GM12865 (cell line): ENCODE measurements at regions not wholly inside any gene's neighbourhood (a gene's known extent, or its start where the extent isn't known, plus 50 kb on each side); places are given as distances from the start of the nearest gene placed in this dataset.
"Not testable (repeated sequence)": the region's sequence is repeated elsewhere in the genome, so short reads cannot be mapped to it uniquely, and the experiment has no call there.

Experiments used
- DNase-seq: peaks from one replicate; pipeline ENCODE4 v3.0.0; 2010; ENCODE audit warnings: low read depth
- H3K4me3 ChIP-seq: 2 replicates; pipeline ENCODE4 v1.5.1; 2011; ENCODE audit warnings: mild to moderate bottlenecking, low read depth, low read length, control low read depth
- TF ChIP-seq, protein P1 (sequence below): IDR thresholded peaks from 2 replicates; pipeline ENCODE4 v1.5.1; 2011; ENCODE audit warnings: low read length, control low read depth, low read depth, inconsistent platforms; ENCODE audit not compliant: insufficient read depth; ENCODE audit errors: missing control alignments

DNA sequence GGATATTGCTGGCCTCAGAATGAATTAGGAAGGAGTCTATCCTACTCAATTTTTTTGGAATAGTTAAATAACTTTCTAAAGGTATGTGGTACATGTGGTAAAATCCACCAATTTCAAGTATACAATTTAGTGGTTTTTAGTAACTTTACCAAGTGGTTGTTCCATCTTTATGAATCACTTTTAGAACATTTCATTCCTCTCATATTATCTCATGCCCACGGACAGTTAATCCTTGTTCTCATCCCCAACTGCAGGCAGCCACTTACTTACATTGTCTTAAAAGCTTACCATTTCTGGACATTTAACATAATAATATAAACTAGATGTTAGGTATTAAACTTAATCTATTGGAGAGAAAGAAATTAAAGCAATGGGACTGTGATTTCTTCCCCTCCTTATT, 146.3 kb upstream of the ZC3H15 start:
- TF ChIP-seq, protein P1, sequence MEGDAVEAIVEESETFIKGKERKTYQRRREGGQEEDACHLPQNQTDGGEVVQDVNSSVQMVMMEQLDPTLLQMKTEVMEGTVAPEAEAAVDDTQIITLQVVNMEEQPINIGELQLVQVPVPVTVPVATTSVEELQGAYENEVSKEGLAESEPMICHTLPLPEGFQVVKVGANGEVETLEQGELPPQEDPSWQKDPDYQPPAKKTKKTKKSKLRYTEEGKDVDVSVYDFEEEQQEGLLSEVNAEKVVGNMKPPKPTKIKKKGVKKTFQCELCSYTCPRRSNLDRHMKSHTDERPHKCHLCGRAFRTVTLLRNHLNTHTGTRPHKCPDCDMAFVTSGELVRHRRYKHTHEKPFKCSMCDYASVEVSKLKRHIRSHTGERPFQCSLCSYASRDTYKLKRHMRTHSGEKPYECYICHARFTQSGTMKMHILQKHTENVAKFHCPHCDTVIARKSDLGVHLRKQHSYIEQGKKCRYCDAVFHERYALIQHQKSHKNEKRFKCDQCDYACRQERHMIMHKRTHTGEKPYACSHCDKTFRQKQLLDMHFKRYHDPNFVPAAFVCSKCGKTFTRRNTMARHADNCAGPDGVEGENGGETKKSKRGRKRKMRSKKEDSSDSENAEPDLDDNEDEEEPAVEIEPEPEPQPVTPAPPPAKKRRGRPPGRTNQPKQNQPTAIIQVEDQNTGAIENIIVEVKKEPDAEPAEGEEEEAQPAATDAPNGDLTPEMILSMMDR = no peak
- no peak overlapping the region for H3K4me3 ChIP-seq
- DNase-seq = no peak

DNA sequence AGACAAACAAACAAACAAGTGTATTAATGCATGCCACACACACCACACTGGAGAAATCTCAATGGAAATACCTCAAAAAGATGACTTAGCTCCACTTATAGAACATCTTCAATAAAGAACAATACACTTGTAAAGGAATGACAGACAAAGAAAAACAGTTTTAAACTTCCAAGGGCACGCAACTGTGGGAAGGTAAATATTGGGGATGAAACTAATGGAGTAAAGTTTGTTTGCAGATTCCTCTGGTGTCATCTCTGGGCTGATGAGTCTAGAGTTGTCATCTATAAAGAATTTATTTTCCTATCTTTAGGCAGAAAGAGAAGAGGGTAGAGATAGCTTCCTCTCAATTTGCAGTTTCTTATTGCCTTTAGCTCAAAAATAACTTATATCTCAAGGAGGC, 144.0 kb upstream of the ZC3H15 start:
- TF ChIP-seq, protein P1 = no peak

DNA sequence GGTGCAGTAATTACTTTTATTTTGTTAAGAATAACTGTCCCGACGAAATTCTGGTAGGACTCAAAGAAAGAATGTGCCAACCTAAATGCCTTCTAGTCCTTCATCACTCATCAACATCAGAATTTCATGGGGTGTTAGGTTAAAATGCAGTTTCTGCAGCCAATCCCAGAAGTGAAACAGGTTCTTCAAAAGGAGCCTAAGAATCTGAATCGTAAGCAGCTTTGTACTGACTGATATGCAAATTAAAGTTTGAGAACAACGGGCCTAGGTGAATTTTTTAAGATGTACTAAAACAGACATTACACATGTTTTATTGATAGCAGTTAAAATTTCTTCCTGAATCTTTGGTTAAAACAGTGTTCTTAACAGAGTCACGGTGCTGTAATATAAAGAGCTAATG, 140.3 kb upstream of the ZC3H15 start:
- TF ChIP-seq, protein P1 = no peak
- no peak overlapping the region for H3K4me3 ChIP-seq
- DNase-seq = no peak

More for the DNA sequence above, 144.0 kb upstream of the ZC3H15 start:
- no peak for DNase-seq
- no peak overlapping the region for H3K4me3 ChIP-seq

DNA sequence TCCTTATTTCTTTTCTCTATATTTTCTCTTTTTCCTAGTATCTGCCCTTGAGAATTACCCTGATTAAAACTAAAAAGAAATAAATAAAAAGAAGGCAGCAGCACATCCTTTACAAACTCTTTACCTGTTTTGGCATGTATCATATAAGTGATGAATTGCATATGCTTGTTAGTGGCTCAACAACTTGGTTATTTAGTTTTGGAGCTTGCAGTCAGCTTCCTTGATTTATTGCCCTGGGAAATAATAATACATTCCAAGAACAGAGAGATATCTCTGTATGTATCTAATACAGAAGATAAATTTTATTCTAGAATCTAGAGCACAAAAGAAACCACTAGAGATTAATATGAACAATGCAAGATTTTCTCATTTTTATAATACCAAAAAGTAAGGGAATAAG, 139.8 kb upstream of the ZC3H15 start:
- TF ChIP-seq, protein P1 = no peak
- no peak for DNase-seq
- H3K4me3 ChIP-seq = no peak overlapping the region

DNA sequence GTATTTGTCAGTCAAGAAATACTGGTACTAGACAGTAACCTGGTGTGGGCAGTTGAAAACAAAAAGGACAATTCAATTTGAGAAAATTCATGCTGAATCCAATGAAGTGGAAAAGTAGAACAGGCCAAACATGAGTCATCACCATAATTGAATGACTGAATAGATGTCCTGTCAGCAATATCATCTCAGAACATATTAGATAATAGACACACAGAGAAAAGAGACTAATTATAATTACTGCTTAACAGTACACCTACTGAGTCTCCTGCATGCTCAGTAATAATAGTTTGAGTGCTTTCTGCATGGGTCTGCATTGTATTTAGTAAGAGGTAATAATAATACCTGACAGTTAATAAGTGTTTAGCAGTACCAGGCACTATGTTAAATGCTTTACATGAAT, 138.6 kb upstream of the ZC3H15 start:
- TF ChIP-seq, protein P1 = no peak
- DNase-seq = no peak
- H3K4me3 ChIP-seq = no peak overlapping the region

DNA sequence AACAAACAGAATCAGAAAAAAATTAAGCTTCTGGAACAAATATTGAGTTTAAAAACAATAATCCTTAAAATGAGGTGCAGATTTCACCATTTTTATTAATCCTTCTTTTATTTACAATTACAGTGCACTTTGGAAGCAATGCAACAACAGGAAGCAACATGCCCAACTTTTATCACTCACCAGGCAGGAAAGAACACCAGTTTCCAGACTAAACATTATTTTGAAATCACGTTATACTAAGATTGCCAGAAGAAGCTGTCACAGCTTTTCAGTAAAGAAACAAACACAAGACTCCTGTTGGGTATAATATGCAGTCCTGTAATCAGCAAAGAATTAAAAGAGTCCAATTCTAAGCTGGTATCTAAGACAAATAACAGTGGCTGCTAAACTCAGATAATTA, 137.9 kb upstream of the ZC3H15 start:
- H3K4me3 ChIP-seq = no peak overlapping the region
- TF ChIP-seq, protein P1 = no peak
- DNase-seq = no peak

DNA sequence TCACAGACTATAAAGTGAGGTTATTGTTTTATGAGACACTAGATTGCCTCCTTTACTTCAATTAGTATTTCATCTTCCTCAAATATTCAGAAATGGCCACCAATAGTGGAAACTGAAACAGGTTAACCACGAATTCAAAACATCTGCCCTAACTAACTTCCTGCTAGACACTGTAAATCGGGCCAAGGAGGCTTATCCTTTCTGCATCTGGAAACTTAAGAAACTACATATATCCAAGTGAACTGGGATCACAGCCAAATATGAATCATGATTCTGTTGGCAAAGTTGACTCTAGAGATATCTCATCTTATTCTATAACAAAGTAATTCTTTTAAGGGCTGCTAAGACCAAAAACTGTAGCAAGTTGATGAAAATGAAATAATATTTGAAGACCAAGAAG, 136.6 kb upstream of the ZC3H15 start:
- no peak overlapping the region for H3K4me3 ChIP-seq
- TF ChIP-seq, protein P1 = no peak
- DNase-seq = peak; percentile 10

DNA sequence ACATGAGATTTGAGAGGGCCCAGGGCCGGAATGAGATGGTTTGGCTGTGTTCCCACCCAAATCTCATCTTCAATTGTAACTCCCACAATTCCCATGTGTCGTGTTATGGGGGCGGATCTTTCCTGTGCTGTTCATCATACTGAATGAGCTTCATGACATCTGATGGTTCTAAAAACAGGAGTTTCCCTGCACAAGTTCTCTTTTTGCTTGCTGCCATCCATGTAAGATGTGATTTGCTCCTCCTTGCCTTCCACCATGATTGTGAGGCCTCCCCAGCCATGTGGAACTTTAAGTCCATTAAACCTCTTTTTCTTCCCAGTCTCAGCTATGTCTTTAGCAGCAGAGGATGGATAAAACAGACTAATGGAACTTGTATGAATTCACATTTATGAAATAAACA, 131.9 kb upstream of the ZC3H15 start:
- H3K4me3 ChIP-seq, DNase-seq: not testable (repeated sequence)
